HG02798 (cell line): ENCODE measurements at regions not wholly inside any gene's neighbourhood (a gene's known extent, or its start where the extent isn't known, plus 50 kb on each side); places are given as distances from the start of the nearest gene placed in this dataset.
"Not testable (repeated sequence)": the region's sequence is repeated elsewhere in the genome, so short reads cannot be mapped to it uniquely, and the experiment has no call there.

ENCODE experiments used
- ATAC-seq: cut with Tn5 transposase; IDR thresholded peaks from one replicate; pipeline ENCODE4 v1.9.1; 2021; ENCODE audit warnings: mild to moderate bottlenecking; ENCODE audit not compliant: unreplicated experiment, poor library complexity

GRCh38 chr10:29804025-29804852, 169.5 kb upstream of the SVIL start:
- ATAC-seq: no peak

GRCh38 chr10:29802171-29802570, 167.4 kb upstream of the SVIL start:
- ATAC-seq: no peak

GRCh38 chr10:29798921-29799690, 164.3 kb upstream of the SVIL start:
- no peak for ATAC-seq

GRCh38 chr10:29797616-29798015, 162.8 kb upstream of the SVIL start:
- no peak for ATAC-seq

- no peak for ATAC-seq
Observed at GRCh38 chr10:29795850-29796249, 161.1 kb upstream of the SVIL start.

- ATAC-seq: no peak
Observed at GRCh38 chr10:29794776-29795611, 160.2 kb upstream of the SVIL start.

GRCh38 chr10:29791773-29792172, 157.0 kb upstream of the SVIL start:
- no peak for ATAC-seq

- no peak for ATAC-seq
Observed at GRCh38 chr10:29790207-29790606, 155.4 kb upstream of the SVIL start.

GRCh38 chr10:29788113-29788512, 153.3 kb upstream of the SVIL start:
- no peak for ATAC-seq

- ATAC-seq: no peak
Observed at GRCh38 chr10:29785701-29786100, 150.9 kb upstream of the SVIL start.

GRCh38 chr10:29784175-29784773, 149.5 kb upstream of the SVIL start:
- ATAC-seq: no peak

- ATAC-seq: no peak
Observed at GRCh38 chr10:29783201-29783947, 148.6 kb upstream of the SVIL start.

- ATAC-seq: no peak
Observed at GRCh38 chr10:29780639-29781038, 145.9 kb upstream of the SVIL start.

- no peak for ATAC-seq
Observed at GRCh38 chr10:29780096-29780495, 145.3 kb upstream of the SVIL start.

- ATAC-seq: no peak
Observed at GRCh38 chr10:29776246-29776645, 141.5 kb upstream of the SVIL start.

- ATAC-seq: no peak
Observed at GRCh38 chr10:29774475-29774874, 139.7 kb upstream of the SVIL start.

GRCh38 chr10:29773675-29774091, 138.9 kb upstream of the SVIL start:
- no peak for ATAC-seq

- no peak for ATAC-seq
Observed at GRCh38 chr10:29772403-29772802, 137.6 kb upstream of the SVIL start.

- ATAC-seq: no peak
Observed at GRCh38 chr10:29771376-29771775, 136.6 kb upstream of the SVIL start.

GRCh38 chr10:29769277-29769676, 134.5 kb upstream of the SVIL start:
- not testable (repeated sequence) for ATAC-seq
